Gastroesophageal sphincter (tissue), 4 donors: ENCODE measurements at regions not wholly inside any gene's neighbourhood (a gene's known extent, or its start where the extent isn't known, plus 50 kb on each side); places are given as distances from the start of the nearest gene placed in this dataset.
"Not testable (repeated sequence)": the region's sequence is repeated elsewhere in the genome, so short reads cannot be mapped to it uniquely, and the experiment has no call there.

Experiments
- ATAC-seq: fragments of 150-250 bp; one replicate; pipeline ENCODE4 v1.9.1; 2016; ENCODE audit warnings: mild to moderate bottlenecking, moderate library complexity
- H3K27ac ChIP-seq, 4 donors: fragments of 200-600 bp; sonication (generic) in 3 of 4; 1 replicate in 3 of 4; 2 replicates in 1 of 4; pipeline ENCODE4 v1.5.1; 2016 to 2019
- H3K27me3 ChIP-seq: fragments of 200-600 bp; sonication (generic); one replicate; pipeline ENCODE4 v1.5.1; 2019
- H3K36me3 ChIP-seq, 2 donors: fragments of 200-600 bp; sonication (generic); one replicate each; pipeline ENCODE4 v1.5.1; 2019; ENCODE audit warnings: control low read depth in 1 of 2
- H3K4me1 ChIP-seq, 3 donors: fragments of 200-600 bp; sonication (generic); 1 replicate in 2 of 3; 2 replicates in 1 of 3; pipeline ENCODE4 v1.5.1; 2016 to 2019; ENCODE audit warnings: control low read depth in 2 of 3
- H3K4me3 ChIP-seq, 2 donors: fragments of 200-600 bp; sonication (generic); one replicate each; pipeline ENCODE4 v1.5.1; 2019; ENCODE audit warnings: mild to moderate bottlenecking in 1 of 2, moderate library complexity in 1 of 2
- H3K9me3 ChIP-seq, 3 donors: fragments of 200-600 bp; sonication (generic); one replicate each; pipeline ENCODE4 v1.5.1; 2017 to 2019; ENCODE audit warnings: control low read depth in 2 of 3
- EP300 ChIP-seq: sonication (generic); formaldehyde crosslinking; IDR thresholded peaks from one replicate; pipeline ENCODE4 v1.6.1; 2017; ENCODE audit warnings: antibody characterized with exemption, mild to moderate bottlenecking
- POLR2A ChIP-seq, 2 donors: fragments of 450-650 bp; IDR thresholded peaks; one replicate each; pipeline ENCODE4 v1.6.1; 2017; ENCODE audit warnings: antibody characterized with exemption in 2 of 2, mild to moderate bottlenecking in 2 of 2, moderate library complexity in 1 of 2
- POLR2AphosphoS5 ChIP-seq: sonication (generic); formaldehyde crosslinking; IDR thresholded peaks from one replicate; pipeline ENCODE4 v1.6.1; 2017; ENCODE audit warnings: antibody characterized with exemption
- WGBS, 2 donors: methylation state at CpG; one replicate each; pipeline ENCODE4 v1.1.5; 2018; ENCODE audit warnings: low coverage in 1 of 2; 5-methylcytosine and 5-hydroxymethylcytosine counted together
- TF ChIP-seq, protein P1 (sequence below), 4 experiments: fragments of 200-600 bp in 2 of 4; fragments of 450-650 bp in 2 of 4; sonication (generic) in 1 of 4; IDR thresholded peaks; one replicate each; pipeline ENCODE4 v1.5.1; 2017 to 2019; ENCODE audit warnings: antibody characterized with exemption in 4 of 4, mild to moderate bottlenecking in 2 of 4, moderate library complexity in 2 of 4

DNA sequence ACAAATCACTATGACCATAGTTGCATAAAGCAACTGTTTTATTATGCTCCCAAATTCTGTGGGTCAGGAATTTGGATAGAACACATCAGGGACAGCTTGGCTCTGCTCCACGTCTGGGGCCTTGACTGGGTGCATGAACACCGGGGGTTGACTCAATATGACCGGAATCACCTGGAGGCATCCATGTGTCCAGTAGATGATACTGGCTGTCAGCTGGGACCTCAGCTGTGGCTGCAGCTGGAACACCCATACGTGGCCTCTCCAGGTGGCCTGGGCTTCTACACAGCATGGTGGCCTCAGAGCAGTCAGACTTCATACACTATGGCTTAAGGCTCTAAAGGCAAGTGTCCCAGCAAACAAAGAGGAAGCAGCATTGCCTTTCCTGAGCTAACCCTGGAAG, 113.4 kb downstream of the NRN1 start:
- Histone ChIP-seq H3K27ac (no peak overlapping the region), H3K27me3 (no peaks in the 10 kb centered on the region), H3K4me1 (no peaks in the 10 kb centered on the region), H3K36me3 (no peaks in the 10 kb centered on the region), H3K4me3 (no peak overlapping the region), H3K9me3 (no peaks in the 10 kb centered on the region)
- no peak for TF ChIP-seq POLR2A (IDR thresholded peaks at IDR 0.05)
- TF ChIP-seq, protein P1, sequence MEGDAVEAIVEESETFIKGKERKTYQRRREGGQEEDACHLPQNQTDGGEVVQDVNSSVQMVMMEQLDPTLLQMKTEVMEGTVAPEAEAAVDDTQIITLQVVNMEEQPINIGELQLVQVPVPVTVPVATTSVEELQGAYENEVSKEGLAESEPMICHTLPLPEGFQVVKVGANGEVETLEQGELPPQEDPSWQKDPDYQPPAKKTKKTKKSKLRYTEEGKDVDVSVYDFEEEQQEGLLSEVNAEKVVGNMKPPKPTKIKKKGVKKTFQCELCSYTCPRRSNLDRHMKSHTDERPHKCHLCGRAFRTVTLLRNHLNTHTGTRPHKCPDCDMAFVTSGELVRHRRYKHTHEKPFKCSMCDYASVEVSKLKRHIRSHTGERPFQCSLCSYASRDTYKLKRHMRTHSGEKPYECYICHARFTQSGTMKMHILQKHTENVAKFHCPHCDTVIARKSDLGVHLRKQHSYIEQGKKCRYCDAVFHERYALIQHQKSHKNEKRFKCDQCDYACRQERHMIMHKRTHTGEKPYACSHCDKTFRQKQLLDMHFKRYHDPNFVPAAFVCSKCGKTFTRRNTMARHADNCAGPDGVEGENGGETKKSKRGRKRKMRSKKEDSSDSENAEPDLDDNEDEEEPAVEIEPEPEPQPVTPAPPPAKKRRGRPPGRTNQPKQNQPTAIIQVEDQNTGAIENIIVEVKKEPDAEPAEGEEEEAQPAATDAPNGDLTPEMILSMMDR (IDR thresholded peaks at IDR 0.05): no peak
- no peak for TF ChIP-seq EP300
- TF ChIP-seq POLR2AphosphoS5: no peak
- WGBS, 2 donors: 94 to 100% methylated on average over 1 to 2 of the region's 4 CpGs
- no peak for ATAC-seq

DNA sequence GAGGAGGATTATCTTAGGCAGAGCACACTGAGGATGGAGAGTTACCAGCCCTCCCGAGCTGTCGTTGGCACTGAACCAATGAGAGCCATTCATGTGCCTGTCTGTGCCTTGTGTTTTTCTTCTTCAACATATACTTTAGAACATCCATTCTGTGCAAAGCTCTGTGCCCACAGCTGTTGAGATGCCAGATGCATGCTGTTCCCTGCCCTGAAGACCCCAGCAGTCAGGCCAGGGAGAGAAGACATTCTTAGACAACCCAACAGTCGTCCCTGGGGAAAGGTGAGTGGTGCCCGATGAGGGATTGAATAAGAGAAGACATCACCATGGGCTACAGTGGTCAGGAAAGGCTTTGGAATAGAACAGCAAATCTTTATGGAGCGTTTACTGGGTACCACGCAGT, 114.1 kb downstream of the NRN1 start:
- Histone ChIP-seq H3K4me3 (no peak overlapping the region), H3K36me3 (no peaks in the 10 kb centered on the region), H3K27ac (no peak overlapping the region), H3K9me3 (no peaks in the 10 kb centered on the region), H3K27me3 (no peaks in the 10 kb centered on the region), H3K4me1 (no peaks in the 10 kb centered on the region)
- ATAC-seq: no peak
- 60 to 73% methylated on average over 1 to 4 of the region's 6 CpGs for WGBS, 2 donors
- no peak for TF ChIP-seq POLR2AphosphoS5
- no peak for TF ChIP-seq EP300
- TF ChIP-seq, protein P1 (IDR thresholded peaks at IDR 0.05): no peak
- TF ChIP-seq POLR2A (IDR thresholded peaks at IDR 0.05): no peak

DNA sequence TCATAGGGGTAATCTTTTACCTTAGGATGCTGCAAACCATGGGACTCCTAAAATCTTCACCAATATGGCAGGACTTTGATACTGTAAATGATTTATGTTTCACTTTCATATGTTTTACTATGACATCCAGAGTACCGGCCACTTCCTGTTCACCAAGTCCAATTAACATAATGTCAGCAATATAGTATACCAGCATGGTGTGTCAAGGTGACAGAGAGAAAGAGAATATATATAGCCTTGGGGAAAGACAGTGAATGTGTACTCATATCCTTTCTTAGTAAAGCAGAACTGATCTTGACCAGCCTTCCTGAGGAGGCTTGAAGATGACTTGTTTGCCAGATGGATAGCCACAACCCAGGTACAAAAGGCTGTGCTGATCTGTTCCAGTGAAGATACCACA, 127.9 kb downstream of the NRN1 start:
- Histone ChIP-seq H3K4me1 (no peaks in the 10 kb centered on the region), H3K9me3 (peaks cover 0 to 3% (median 0%) of the 10 kb centered on the region in 3 donors), H3K4me3 (no peak overlapping the region), H3K36me3 (no peaks in the 10 kb centered on the region), H3K27ac (no peak overlapping the region), H3K27me3 (no peaks in the 10 kb centered on the region)
- no peak for ATAC-seq
- TF ChIP-seq POLR2AphosphoS5 (no peak), EP300 (no peak), POLR2A (IDR thresholded peaks at IDR 0.05) (no peak)
- TF ChIP-seq, protein P1 (IDR thresholded peaks at IDR 0.05): no peak
- WGBS, 2 donors: 71 to 100% methylated on average over 1 of the region's 1 CpG

DNA sequence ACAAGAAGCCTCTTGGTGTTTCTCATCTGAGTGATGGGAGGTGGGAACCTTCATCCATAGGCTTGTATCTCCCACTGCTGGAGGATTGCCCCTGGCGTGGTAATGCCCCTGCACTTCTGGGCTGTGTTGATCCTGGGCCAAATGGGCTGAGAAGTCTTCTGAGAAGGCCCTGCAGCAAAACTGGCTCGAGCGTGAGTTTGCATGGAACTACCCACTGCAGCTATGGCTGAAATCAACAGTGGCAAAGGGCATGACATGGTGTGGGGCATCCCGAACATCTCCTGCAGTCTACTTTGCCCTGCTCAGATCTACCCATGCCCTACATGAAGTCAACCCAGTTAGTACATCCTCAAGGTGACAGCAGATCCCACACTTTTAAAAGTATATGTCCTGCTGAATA, 130.6 kb downstream of the NRN1 start:
- WGBS, 2 donors: no CpG with 5 or more reads among the region's 4 CpGs
- Histone ChIP-seq H3K9me3 (peaks cover 0 to 16% (median 0%) of the 10 kb centered on the region in 3 donors), H3K27ac (no peak overlapping the region), H3K27me3 (no peaks in the 10 kb centered on the region), H3K4me1 (no peaks in the 10 kb centered on the region), H3K4me3 (no peak overlapping the region), H3K36me3 (no peaks in the 10 kb centered on the region)
- TF ChIP-seq, protein P1 (IDR thresholded peaks at IDR 0.05): no peak
- TF ChIP-seq EP300 (no peak), POLR2AphosphoS5 (no peak), POLR2A (IDR thresholded peaks at IDR 0.05) (no peak)
- no peak for ATAC-seq

DNA sequence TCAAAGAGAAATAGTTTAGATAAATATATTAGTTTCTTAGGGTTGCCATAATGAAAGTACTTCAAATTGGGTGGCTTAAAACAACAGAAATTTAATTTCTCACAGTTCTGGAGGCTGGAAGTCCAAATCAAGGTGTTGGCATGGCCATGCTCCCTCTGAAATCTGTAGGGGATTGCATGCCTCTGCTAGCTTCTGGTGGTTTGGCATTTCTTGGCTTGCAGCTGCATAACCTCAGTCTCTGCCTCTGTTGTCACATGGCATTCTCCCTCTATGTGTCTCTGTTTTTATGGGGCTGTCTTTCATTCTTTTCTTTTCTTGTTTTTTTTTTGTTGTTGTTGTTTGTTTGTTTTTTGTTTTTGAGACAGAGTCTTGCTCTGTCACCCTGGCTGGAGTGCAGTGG, 132.7 kb downstream of the NRN1 start:
- not testable (repeated sequence) for ATAC-seq, H3K27me3 ChIP-seq, H3K4me3 ChIP-seq, H3K27ac ChIP-seq, H3K36me3 ChIP-seq, H3K4me1 ChIP-seq
- peaks cover 0 to 24% (median 0%) of the 10 kb centered on the region in 3 donors for H3K9me3 ChIP-seq

DNA sequence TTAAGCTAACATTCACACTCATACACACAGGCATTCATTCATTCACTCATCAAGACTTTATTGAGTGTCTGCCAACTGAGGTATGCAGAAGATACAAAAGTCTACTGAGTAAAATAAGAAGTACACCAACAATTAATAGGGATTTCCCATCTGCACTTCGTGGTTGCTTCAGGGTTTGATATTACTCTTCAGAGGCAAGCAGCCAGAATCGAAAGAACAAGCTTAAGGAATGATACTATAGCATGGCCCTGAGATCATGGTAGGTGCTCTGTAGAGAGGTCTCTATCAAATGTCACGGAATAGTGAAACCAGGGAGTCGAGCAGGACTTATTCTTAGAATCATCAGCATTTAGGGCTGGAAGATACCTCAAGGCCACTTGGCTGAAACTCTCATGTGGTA, 135.4 kb downstream of the NRN1 start:
- TF ChIP-seq POLR2A (IDR thresholded peaks at IDR 0.05) (no peak), POLR2AphosphoS5 (no peak), EP300 (no peak)
- TF ChIP-seq, protein P1 (IDR thresholded peaks at IDR 0.05): no peak
- Histone ChIP-seq H3K4me3 (no peak overlapping the region), H3K36me3 (no peaks in the 10 kb centered on the region), H3K9me3 (peaks cover 0 to 24% (median 0%) of the 10 kb centered on the region in 3 donors), H3K27me3 (no peaks in the 10 kb centered on the region), H3K27ac (no peak overlapping the region), H3K4me1 (no peaks in the 10 kb centered on the region)
- no peak for ATAC-seq
- WGBS, 2 donors: 81% methylated on average over 4 of the region's 4 CpGs; no CpG with 5 or more reads in 1 of the 2 donors
